ENCODE measurements at regions not wholly inside any gene's neighbourhood (a gene's known extent, or its start where the extent isn't known, plus 50 kb on each side); places are given as distances from the start of the nearest gene placed in this dataset.

GRCh38 chrX:147764868-147765267, 146.9 kb upstream of the FMR1 start:
- H3K27me3 ChIP-seq (ENCODE audit: control insufficient read depth, insufficient read depth, low read length) = no peaks in the 10 kb centered on the region
- H3K56ac ChIP-seq (ENCODE audit: extremely low read depth, insufficient read depth, low read length) = no peak overlapping the region
- H4K8ac ChIP-seq (ENCODE audit: low read depth in 2 of 2, low read length in 2 of 2) = no peak overlapping the region
- H3K23ac ChIP-seq (ENCODE audit: low read depth, low read length) = no peak overlapping the region
- H3K4me3 ChIP-seq (ENCODE audit: insufficient read depth, low read depth, low read length) = no peak overlapping the region
- no peak overlapping the region for H2AK5ac ChIP-seq (ENCODE audit: low read depth, low read length)
- no peaks in the 10 kb centered on the region for H3K79me1 ChIP-seq (ENCODE audit: low read depth in 1 of 2, low read length in 2 of 2)
- H3K4ac ChIP-seq (ENCODE audit: low read depth, low read length) = no peak overlapping the region
- H4K91ac ChIP-seq (ENCODE audit: insufficient read depth, low read depth, low read length) = no peak overlapping the region
- H2AK9ac ChIP-seq (replicated peaks; ENCODE audit: low read depth, low read length, poor library complexity) = no peak overlapping the region
- no peak overlapping the region for H2BK15ac ChIP-seq (ENCODE audit: low read depth, low read length)
- no peaks in the 10 kb centered on the region for H3K36me3 ChIP-seq (ENCODE audit: control insufficient read depth, insufficient read depth, low read length)
- no peaks in the 10 kb centered on the region for H3K4me1 ChIP-seq (ENCODE audit: control insufficient read depth, insufficient read depth, low read length)
- H4K5ac ChIP-seq (ENCODE audit: low read depth, low read length) = no peak overlapping the region
- no peak overlapping the region for H2BK5ac ChIP-seq (ENCODE audit: low read depth, low read length, poor library complexity, severe bottlenecking)
- CTCF ChIA-PET = no interaction called here
- H3K9ac ChIP-seq (ENCODE audit: low read depth, low read length) = no peak overlapping the region
- BruUV-seq (replicated peaks) = no TSS peak
- H2AFZ ChIP-seq (replicated peaks; ENCODE audit: low read length, poor library complexity) = no peak overlapping the region
- ATAC-seq (ENCODE audit: low read depth) (no peak), DNase-seq (no peak)
- no peak overlapping the region for H3K18ac ChIP-seq (ENCODE audit: low read depth, low read length)
- TF ChIP-seq NFE2L2 (IDR thresholded peaks at IDR 0.05; ENCODE audit: low read depth, low read length) (no peak), CHD1 (IDR thresholded peaks at IDR 0.05; ENCODE audit: low read depth, low read length) (no peak), ELK1 (IDR thresholded peaks at IDR 0.05; ENCODE audit: borderline replicate concordance, low read depth, low read length) (no peak), MAFK (IDR thresholded peaks at IDR 0.05; ENCODE audit: low read depth, low read length) (no peak), RCOR1 (IDR thresholded peaks at IDR 0.05; ENCODE audit: insufficient replicate concordance, low read length) (no peak), FOS (IDR thresholded peaks at IDR 0.05; ENCODE audit: low read depth, low read length) (no peak), SMC3 (IDR thresholded peaks at IDR 0.05; ENCODE audit: low read depth, low read length) (no peak), RAD21 (IDR thresholded peaks at IDR 0.05; ENCODE audit: low read length) (no peak), MXI1 (IDR thresholded peaks at IDR 0.05; ENCODE audit: borderline replicate concordance, low read depth, low read length) (no peak), CEBPB (IDR thresholded peaks at IDR 0.05; ENCODE audit: low read depth, low read length) (no peak), POLR2A (IDR thresholded peaks at IDR 0.05; ENCODE audit: low read depth, low read length) (no peak), RFX5 (IDR thresholded peaks at IDR 0.05; ENCODE audit: low read depth, low read length) (no peak), CTCF (conservative IDR thresholded peaks at IDR 0.05; ENCODE audit: low read depth, low read length) (no peak), MAZ (IDR thresholded peaks at IDR 0.05; ENCODE audit: borderline replicate concordance, low read depth, low read length) (no peak)
- H3K9me3 ChIP-seq (ENCODE audit: control insufficient read depth, insufficient read depth, low read length) = no peaks in the 10 kb centered on the region
- no CpG with 5 or more reads among the region's 1 CpG for WGBS, 2 experiments (ENCODE audit: extremely low coverage in 2 of 2, insufficient read length in 1 of 2)
- intact Hi-C loops (cut with micrococcal nuclease) = no loop called here
- no peaks in the 10 kb centered on the region for H3K9me1 ChIP-seq (ENCODE audit: insufficient read depth, low read length)
- in situ Hi-C loops (cut with MboI; ENCODE audit: low sequenced_read_pairs) = no loop called here
- H2BK20ac ChIP-seq (ENCODE audit: low read depth, low read length) = no peak overlapping the region
- no peak overlapping the region for H3K27ac ChIP-seq (ENCODE audit: insufficient read depth, low read length)
- POLR2A ChIA-PET (ENCODE audit: unreplicated experiment) = no interaction called here
- no peak overlapping the region for H2BK120ac ChIP-seq (ENCODE audit: low read depth, low read length)
- no peaks in the 10 kb centered on the region for H4K20me1 ChIP-seq (ENCODE audit: insufficient read depth, low read length)
- dilution Hi-C loops (cut with HindIII; ENCODE audit: low sequenced_read_pairs, unreplicated experiment) = no loop called here
- no peak overlapping the region for H3K14ac ChIP-seq (replicated peaks; ENCODE audit: low read depth, low read length)
- H3K4me2 ChIP-seq (ENCODE audit: low read depth, low read length) = no peak overlapping the region

Measured in IMR-90 (cell line).